ENCODE measurements at regions not wholly inside any gene's neighbourhood (a gene's known extent, or its start where the extent isn't known, plus 50 kb on each side); places are given as distances from the start of the nearest gene placed in this dataset.

DNA sequence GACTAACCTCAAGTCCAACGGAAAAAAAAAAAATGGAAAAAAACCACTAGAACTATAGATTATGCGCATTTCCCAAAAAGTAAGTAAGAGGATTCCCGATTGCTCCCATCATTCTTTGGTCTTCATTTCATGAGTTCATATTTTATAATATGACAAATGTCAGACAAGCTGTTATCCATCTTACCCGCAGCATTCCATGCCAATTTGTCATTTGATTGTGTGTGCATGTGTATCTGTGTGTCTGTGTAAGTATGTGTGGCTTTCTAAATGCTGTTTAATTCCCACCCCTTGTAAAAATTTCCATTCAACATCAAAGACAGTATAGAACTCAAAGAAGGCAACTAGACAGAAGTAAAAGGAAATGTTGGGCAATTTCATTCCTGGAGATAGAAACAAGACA lies 434.1 kb downstream of the CDH11 start:
- Histone ChIP-seq H3K36me3 (ENCODE audit: insufficient read depth, low read length) (no peaks in the 10 kb centered on the region), H3K9me2 (ENCODE audit: insufficient read depth, low read length) (no peaks in the 10 kb centered on the region), H2AFZ (ENCODE audit: low read depth, low read length) (no peak overlapping the region), H3K4me2 (ENCODE audit: low read length) (no peak overlapping the region), H3K79me2 (replicated peaks; ENCODE audit: insufficient read depth, low read length) (no peaks in the 10 kb centered on the region), H3K27ac (ENCODE audit: low read length) (no peak overlapping the region), H3K4me3 (ENCODE audit: low read length) (no peak overlapping the region), H3K27me3 (ENCODE audit: insufficient read depth, low read depth, low read length) (no peaks in the 10 kb centered on the region), H3K9me3 (ENCODE audit: low read length) (no peaks in the 10 kb centered on the region), H4K20me1 (ENCODE audit: insufficient read depth) (no peaks in the 10 kb centered on the region), H3K9ac (ENCODE audit: low read length) (no peak overlapping the region), H3F3A (ENCODE audit: insufficient read depth, low read length, poor library complexity, severe bottlenecking) (no peaks in the 10 kb centered on the region)
- no peak for TF ChIP-seq SMC3 (conservative IDR thresholded peaks at IDR 0.05; ENCODE audit: poor library complexity)
- TF ChIP-seq, protein P1, sequence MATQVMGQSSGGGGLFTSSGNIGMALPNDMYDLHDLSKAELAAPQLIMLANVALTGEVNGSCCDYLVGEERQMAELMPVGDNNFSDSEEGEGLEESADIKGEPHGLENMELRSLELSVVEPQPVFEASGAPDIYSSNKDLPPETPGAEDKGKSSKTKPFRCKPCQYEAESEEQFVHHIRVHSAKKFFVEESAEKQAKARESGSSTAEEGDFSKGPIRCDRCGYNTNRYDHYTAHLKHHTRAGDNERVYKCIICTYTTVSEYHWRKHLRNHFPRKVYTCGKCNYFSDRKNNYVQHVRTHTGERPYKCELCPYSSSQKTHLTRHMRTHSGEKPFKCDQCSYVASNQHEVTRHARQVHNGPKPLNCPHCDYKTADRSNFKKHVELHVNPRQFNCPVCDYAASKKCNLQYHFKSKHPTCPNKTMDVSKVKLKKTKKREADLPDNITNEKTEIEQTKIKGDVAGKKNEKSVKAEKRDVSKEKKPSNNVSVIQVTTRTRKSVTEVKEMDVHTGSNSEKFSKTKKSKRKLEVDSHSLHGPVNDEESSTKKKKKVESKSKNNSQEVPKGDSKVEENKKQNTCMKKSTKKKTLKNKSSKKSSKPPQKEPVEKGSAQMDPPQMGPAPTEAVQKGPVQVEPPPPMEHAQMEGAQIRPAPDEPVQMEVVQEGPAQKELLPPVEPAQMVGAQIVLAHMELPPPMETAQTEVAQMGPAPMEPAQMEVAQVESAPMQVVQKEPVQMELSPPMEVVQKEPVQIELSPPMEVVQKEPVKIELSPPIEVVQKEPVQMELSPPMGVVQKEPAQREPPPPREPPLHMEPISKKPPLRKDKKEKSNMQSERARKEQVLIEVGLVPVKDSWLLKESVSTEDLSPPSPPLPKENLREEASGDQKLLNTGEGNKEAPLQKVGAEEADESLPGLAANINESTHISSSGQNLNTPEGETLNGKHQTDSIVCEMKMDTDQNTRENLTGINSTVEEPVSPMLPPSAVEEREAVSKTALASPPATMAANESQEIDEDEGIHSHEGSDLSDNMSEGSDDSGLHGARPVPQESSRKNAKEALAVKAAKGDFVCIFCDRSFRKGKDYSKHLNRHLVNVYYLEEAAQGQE (IDR thresholded peaks at IDR 0.05; ENCODE audit: borderline replicate concordance) = no peak
- TF ChIP-seq EZH2 (IDR thresholded peaks at IDR 0.05; ENCODE audit: borderline replicate concordance, insufficient read depth, low read length, poor library complexity, severe bottlenecking) = no peak
- TF ChIP-seq TAF1 (IDR thresholded peaks at IDR 0.05; ENCODE audit: low read depth) = no peak
- TF ChIP-seq MXI1 (conservative IDR thresholded peaks at IDR 0.05; ENCODE audit: poor library complexity, severe bottlenecking) = no peak
- no peak for TF ChIP-seq EP300 (conservative IDR thresholded peaks at IDR 0.05; ENCODE audit: poor library complexity, severe bottlenecking)
- TF ChIP-seq, protein P2, sequence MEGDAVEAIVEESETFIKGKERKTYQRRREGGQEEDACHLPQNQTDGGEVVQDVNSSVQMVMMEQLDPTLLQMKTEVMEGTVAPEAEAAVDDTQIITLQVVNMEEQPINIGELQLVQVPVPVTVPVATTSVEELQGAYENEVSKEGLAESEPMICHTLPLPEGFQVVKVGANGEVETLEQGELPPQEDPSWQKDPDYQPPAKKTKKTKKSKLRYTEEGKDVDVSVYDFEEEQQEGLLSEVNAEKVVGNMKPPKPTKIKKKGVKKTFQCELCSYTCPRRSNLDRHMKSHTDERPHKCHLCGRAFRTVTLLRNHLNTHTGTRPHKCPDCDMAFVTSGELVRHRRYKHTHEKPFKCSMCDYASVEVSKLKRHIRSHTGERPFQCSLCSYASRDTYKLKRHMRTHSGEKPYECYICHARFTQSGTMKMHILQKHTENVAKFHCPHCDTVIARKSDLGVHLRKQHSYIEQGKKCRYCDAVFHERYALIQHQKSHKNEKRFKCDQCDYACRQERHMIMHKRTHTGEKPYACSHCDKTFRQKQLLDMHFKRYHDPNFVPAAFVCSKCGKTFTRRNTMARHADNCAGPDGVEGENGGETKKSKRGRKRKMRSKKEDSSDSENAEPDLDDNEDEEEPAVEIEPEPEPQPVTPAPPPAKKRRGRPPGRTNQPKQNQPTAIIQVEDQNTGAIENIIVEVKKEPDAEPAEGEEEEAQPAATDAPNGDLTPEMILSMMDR (IDR thresholded peaks at IDR 0.05; ENCODE audit: poor library complexity, severe bottlenecking) = no peak
- no peak for TF ChIP-seq POLR2AphosphoS5 (IDR thresholded peaks at IDR 0.05)
- TF ChIP-seq RAD21 (conservative IDR thresholded peaks at IDR 0.05) = no peak

DNA sequence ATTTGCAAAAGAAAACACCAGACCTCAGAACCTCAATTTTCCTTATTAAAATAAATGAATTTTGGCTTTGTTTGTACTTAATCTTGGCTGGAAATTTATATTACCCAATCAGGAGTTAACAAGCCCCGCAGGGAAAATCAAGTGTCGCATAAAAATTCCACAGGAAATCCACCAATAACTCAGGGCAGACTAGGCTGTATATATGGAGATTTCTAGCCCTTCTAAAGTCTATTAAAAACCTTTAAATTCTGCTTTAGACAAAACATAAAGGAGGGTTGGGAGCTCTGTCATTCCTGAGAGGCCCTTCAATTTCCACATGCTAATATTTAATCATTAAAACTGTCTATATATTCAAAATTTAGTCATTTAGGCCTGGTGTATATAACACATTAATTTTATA lies 434.7 kb downstream of the CDH11 start:
- no peaks in the 10 kb centered on the region for H4K20me1 ChIP-seq (ENCODE audit: insufficient read depth)
- TF ChIP-seq EP300 (conservative IDR thresholded peaks at IDR 0.05; ENCODE audit: poor library complexity, severe bottlenecking) = no peak
- TF ChIP-seq EZH2 (IDR thresholded peaks at IDR 0.05; ENCODE audit: borderline replicate concordance, insufficient read depth, low read length, poor library complexity, severe bottlenecking) = no peak
- TF ChIP-seq MXI1 (conservative IDR thresholded peaks at IDR 0.05; ENCODE audit: poor library complexity, severe bottlenecking) = no peak
- TF ChIP-seq RAD21 (conservative IDR thresholded peaks at IDR 0.05) = no peak
- TF ChIP-seq SMC3 (conservative IDR thresholded peaks at IDR 0.05; ENCODE audit: poor library complexity) = no peak
- TF ChIP-seq, protein P2 (IDR thresholded peaks at IDR 0.05; ENCODE audit: poor library complexity, severe bottlenecking) = no peak
- no peak for TF ChIP-seq POLR2AphosphoS5 (IDR thresholded peaks at IDR 0.05)
- TF ChIP-seq, protein P1 (IDR thresholded peaks at IDR 0.05; ENCODE audit: borderline replicate concordance) = no peak
- no peak for TF ChIP-seq TAF1 (IDR thresholded peaks at IDR 0.05; ENCODE audit: low read depth)
- no peaks in the 10 kb centered on the region for H3F3A ChIP-seq (ENCODE audit: insufficient read depth, low read length, poor library complexity, severe bottlenecking)
- no peak overlapping the region for H3K9ac ChIP-seq (ENCODE audit: low read length)
- H3K79me2 ChIP-seq (replicated peaks; ENCODE audit: insufficient read depth, low read length) = no peaks in the 10 kb centered on the region
- H2AFZ ChIP-seq (ENCODE audit: low read depth, low read length) = no peak overlapping the region
- no peak overlapping the region for H3K27ac ChIP-seq (ENCODE audit: low read length)
- H3K9me3 ChIP-seq (ENCODE audit: low read length) = no peaks in the 10 kb centered on the region
- no peaks in the 10 kb centered on the region for H3K36me3 ChIP-seq (ENCODE audit: insufficient read depth, low read length)
- no peak overlapping the region for H3K4me2 ChIP-seq (ENCODE audit: low read length)
- H3K27me3 ChIP-seq (ENCODE audit: insufficient read depth, low read depth, low read length) = no peaks in the 10 kb centered on the region
- no peaks in the 10 kb centered on the region for H3K9me2 ChIP-seq (ENCODE audit: insufficient read depth, low read length)
- no peak overlapping the region for H3K4me3 ChIP-seq (ENCODE audit: low read length)
